Osteoblast (primary cell): ENCODE measurements at regions not wholly inside any gene's neighbourhood (a gene's known extent, or its start where the extent isn't known, plus 50 kb on each side); places are given as distances from the start of the nearest gene placed in this dataset.
"Not testable (repeated sequence)": the region's sequence is repeated elsewhere in the genome, so short reads cannot be mapped to it uniquely, and the experiment has no call there.

Source experiments
- DNase-seq: peaks from one replicate; pipeline ENCODE4 v3.0.0; 2011; ENCODE audit warnings: low spot score, mixed read lengths; ENCODE audit not compliant: insufficient read length; ENCODE audit errors: missing footprints
- H2AFZ ChIP-seq: 2 replicates; pipeline ENCODE4 v1.6.0; 2011; ENCODE audit warnings: mild to moderate bottlenecking, low read length
- H3K27ac ChIP-seq: 2 replicates; pipeline ENCODE4 v1.5.1; 2011; ENCODE audit warnings: mild to moderate bottlenecking, low read depth, low read length, moderate library complexity
- H3K27me3 ChIP-seq: 2 replicates; pipeline ENCODE4 v1.6.0; 2012; ENCODE audit warnings: mild to moderate bottlenecking, control low read depth, inconsistent platforms, low read length, moderate library complexity; ENCODE audit not compliant: insufficient read depth
- H3K36me3 ChIP-seq: 2 replicates; pipeline ENCODE4 v1.5.1; 2011; ENCODE audit warnings: mild to moderate bottlenecking, low read length, control low read depth, moderate library complexity; ENCODE audit not compliant: insufficient read depth
- H3K4me1 ChIP-seq: 2 replicates; pipeline ENCODE4 v1.5.1; 2011; ENCODE audit warnings: mild to moderate bottlenecking, low read length, control low read depth, moderate library complexity; ENCODE audit not compliant: insufficient read depth
- H3K4me2 ChIP-seq: 2 replicates; pipeline ENCODE4 v1.6.0; 2011; ENCODE audit warnings: mild to moderate bottlenecking, low read length; ENCODE audit not compliant: insufficient read depth
- H3K4me3 ChIP-seq: fragments of 200-600 bp; sonication (generic); 3 replicates; pipeline ENCODE4 v1.5.1; 2012; ENCODE audit warnings: mild to moderate bottlenecking, low read length, inconsistent platforms; ENCODE audit not compliant: insufficient read depth
- H3K79me2 ChIP-seq: 2 replicates; pipeline ENCODE4 v1.6.0; 2012; ENCODE audit warnings: mild to moderate bottlenecking, low read length, control low read depth, inconsistent platforms; ENCODE audit not compliant: insufficient read depth
- H3K9me3 ChIP-seq: 2 replicates; pipeline ENCODE4 v1.5.1; 2011; ENCODE audit warnings: low read depth, low read length, control low read depth
- H4K20me1 ChIP-seq: 2 replicates; pipeline ENCODE4 v1.6.0; 2012; ENCODE audit warnings: mild to moderate bottlenecking, low read length, control low read depth; ENCODE audit not compliant: insufficient read depth
- TF ChIP-seq, protein P1 (sequence below): IDR thresholded peaks from 2 replicates; pipeline ENCODE4 v1.5.1; 2011; ENCODE audit warnings: mild to moderate bottlenecking, low read depth, low read length, moderate library complexity; ENCODE audit errors: extremely low read depth

DNA sequence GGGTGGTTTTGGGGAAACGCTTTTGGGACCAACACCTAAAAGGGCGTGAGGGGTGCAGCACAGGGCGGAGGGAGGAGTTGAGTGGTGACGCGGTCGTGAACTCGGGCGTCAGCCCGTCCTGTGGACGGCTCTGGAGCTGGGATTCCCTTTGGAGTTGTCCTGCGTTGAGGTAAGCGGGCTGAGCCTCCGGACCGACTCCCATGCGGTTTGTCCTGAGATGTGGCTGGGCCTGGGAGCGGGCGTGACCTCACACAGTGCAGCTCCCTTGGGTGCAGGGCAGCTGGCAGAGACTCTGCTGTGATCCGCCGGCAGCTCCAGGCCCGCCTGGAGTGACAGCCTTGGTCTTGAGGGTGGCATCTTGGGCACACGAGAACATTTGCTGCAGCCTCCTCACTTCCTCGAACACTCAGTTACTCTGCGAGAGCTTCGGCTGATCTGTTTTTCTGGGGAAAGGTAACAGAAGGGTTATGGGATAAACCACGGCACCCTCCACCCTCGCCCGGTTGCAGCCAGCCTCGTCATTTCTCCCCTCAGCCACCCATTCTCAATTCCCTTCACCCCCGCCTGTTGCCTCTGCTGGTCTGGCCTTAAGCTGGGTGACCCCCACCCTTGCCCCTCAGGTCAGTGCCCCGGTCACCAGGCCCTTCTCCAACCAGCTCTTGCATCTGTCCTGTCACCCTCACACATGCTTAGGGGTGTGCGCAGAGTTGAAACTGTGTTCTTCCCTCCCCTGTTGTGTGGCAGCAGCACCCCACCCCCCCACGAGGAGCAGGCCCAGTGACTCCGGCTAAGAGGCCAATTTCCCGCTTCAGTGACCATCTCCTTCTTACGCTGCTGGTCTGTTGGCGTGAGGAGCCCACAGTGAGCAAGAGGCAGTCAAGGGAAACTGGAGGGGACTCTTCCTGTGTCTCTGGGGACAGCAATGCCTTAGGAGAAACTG lies 94.2 kb upstream of the COL5A1 start:
- H3K79me2 ChIP-seq, result no peaks in the 10 kb centered on the region
- TF ChIP-seq, protein P1, sequence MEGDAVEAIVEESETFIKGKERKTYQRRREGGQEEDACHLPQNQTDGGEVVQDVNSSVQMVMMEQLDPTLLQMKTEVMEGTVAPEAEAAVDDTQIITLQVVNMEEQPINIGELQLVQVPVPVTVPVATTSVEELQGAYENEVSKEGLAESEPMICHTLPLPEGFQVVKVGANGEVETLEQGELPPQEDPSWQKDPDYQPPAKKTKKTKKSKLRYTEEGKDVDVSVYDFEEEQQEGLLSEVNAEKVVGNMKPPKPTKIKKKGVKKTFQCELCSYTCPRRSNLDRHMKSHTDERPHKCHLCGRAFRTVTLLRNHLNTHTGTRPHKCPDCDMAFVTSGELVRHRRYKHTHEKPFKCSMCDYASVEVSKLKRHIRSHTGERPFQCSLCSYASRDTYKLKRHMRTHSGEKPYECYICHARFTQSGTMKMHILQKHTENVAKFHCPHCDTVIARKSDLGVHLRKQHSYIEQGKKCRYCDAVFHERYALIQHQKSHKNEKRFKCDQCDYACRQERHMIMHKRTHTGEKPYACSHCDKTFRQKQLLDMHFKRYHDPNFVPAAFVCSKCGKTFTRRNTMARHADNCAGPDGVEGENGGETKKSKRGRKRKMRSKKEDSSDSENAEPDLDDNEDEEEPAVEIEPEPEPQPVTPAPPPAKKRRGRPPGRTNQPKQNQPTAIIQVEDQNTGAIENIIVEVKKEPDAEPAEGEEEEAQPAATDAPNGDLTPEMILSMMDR, result no peak
- H3K4me1 ChIP-seq, result peaks cover 21% of the 10 kb centered on the region

DNA sequence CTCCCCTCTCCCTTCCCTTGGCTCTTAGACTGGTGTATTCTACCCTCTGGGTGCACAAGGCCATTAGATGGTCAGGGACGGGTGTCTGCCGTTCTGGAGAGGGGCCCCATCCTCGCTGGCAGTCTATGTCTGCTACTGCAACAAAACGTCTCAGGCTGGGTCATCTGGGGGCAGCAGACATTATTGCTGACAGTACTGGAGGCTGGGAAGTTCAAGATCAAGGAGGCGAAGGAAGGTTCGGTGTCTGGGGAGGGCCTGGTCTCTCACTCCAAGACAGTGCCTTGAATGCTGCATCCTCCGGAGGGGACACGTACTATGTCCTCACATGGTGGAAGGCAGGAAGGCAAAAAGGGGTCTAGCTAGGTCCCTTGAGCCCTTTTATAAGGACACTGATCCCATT lies 93.4 kb upstream of the COL5A1 start:
- Histone ChIP-seq H3K27me3 (no peaks in the 10 kb centered on the region), H3K4me2 (no peak overlapping the region), H3K27ac (no peak overlapping the region), H3K36me3 (no peaks in the 10 kb centered on the region), H3K9me3 (no peaks in the 10 kb centered on the region), H2AFZ (no peak overlapping the region), H3K4me3 (no peak overlapping the region), H3K4me1 (peaks cover 29% of the 10 kb centered on the region), H4K20me1 (no peaks in the 10 kb centered on the region), H3K79me2 (no peaks in the 10 kb centered on the region)
- peak; percentile 62 for DNase-seq
- TF ChIP-seq, protein P1, result no peak

More for the DNA sequence above, 94.2 kb upstream of the COL5A1 start:
- Histone ChIP-seq H3K4me2 (no peak overlapping the region), H3K27ac (no peak overlapping the region), H3K36me3 (no peaks in the 10 kb centered on the region), H3K9me3 (no peaks in the 10 kb centered on the region), H3K4me3 (no peak overlapping the region), H4K20me1 (no peaks in the 10 kb centered on the region), H2AFZ (no peak overlapping the region), H3K27me3 (no peaks in the 10 kb centered on the region)
- peak; percentile 70 for DNase-seq

DNA sequence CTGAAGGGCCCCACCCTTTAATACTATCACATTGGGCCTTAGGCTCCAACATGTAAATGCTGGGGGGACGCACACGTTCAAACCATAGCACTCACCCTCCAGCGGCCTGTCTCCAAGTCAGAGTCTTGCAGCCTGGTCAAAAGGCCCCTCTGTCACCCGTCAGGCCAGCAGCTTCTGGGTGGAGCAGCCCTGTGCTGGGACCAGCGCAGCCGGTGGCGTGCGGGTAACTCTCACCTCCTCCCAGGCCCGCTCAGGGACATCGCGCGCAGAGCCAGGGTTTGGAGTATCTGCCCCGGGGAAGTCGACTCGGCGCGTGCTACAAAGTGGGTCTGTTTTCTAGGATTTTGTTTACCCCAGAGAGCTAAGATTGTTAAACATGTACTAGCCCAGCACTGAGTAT lies 93.0 kb upstream of the COL5A1 start:
- no peaks in the 10 kb centered on the region for H4K20me1 ChIP-seq
- TF ChIP-seq, protein P1, result no peak
- peaks cover 30% of the 10 kb centered on the region for H3K4me1 ChIP-seq
- H3K4me2 ChIP-seq, result no peak overlapping the region
- peak; percentile 66 for DNase-seq
- H3K9me3 ChIP-seq, result no peaks in the 10 kb centered on the region
- no peak overlapping the region for H3K4me3 ChIP-seq
- H3K36me3 ChIP-seq, result no peaks in the 10 kb centered on the region
- no peaks in the 10 kb centered on the region for H3K79me2 ChIP-seq
- no peaks in the 10 kb centered on the region for H3K27me3 ChIP-seq
- no peak overlapping the region for H3K27ac ChIP-seq
- H2AFZ ChIP-seq, result no peak overlapping the region

DNA sequence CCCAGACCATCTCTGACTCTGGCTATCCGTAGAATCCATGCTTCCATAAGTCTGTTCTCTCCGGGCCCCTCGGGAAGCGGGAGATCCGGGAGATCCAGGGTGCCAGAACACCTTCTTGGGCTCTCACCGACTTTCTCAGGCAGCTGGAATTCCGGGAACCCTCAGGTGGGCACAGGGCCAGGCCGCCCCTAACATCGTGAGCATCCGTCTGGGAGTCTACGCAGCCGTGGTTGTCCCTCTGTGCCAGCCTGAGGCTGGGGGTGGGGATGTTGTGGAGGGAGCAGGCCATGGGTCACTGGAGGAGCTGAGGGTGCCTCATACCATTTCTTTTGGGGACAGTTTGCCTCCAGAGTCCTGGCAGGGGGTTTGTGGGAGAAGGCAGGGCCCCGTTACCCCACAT lies 92.3 kb upstream of the COL5A1 start:
- peaks cover 30% of the 10 kb centered on the region for H3K4me1 ChIP-seq
- peak; percentile 86 for DNase-seq
- no peaks in the 10 kb centered on the region for H3K27me3 ChIP-seq
- H2AFZ ChIP-seq, result no peak overlapping the region
- H3K4me3 ChIP-seq, result no peak overlapping the region
- H3K36me3 ChIP-seq, result no peaks in the 10 kb centered on the region
- H3K79me2 ChIP-seq, result no peaks in the 10 kb centered on the region
- TF ChIP-seq, protein P1, result no peak
- H4K20me1 ChIP-seq, result no peaks in the 10 kb centered on the region
- no peaks in the 10 kb centered on the region for H3K9me3 ChIP-seq
- H3K4me2 ChIP-seq, result no peak overlapping the region
- H3K27ac ChIP-seq, result no peak overlapping the region

DNA sequence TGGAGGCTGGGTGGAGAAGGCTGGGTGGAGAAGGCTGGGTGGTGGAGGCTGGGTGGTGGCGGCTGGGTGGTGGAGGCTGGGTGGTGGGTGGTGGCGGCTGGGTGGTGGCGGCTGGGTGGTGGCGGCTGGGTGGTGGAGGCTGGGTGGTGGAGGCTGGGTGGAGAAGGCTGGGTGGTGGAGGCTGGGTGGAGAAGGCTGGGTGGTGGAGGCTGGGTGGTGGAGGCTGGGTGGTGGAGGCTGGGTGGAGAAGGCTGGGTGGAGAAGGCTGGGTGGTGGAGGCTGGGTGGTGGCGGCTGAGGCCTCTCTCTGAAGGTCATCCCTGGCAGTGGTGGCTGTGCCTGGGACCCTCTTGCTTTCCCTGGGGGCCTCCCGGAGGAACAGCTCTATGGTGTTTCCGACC lies 91.5 kb upstream of the COL5A1 start:
- H3K4me1 ChIP-seq, result peaks cover 30% of the 10 kb centered on the region
- not testable (repeated sequence) for H3K36me3 ChIP-seq, H3K4me2 ChIP-seq, DNase-seq, H3K27me3 ChIP-seq, H3K27ac ChIP-seq, H3K9me3 ChIP-seq, H3K79me2 ChIP-seq, H2AFZ ChIP-seq, H4K20me1 ChIP-seq, H3K4me3 ChIP-seq
